ENCODE measurements at regions not wholly inside any gene's neighbourhood (a gene's known extent, or its start where the extent isn't known, plus 50 kb on each side); places are given as distances from the start of the nearest gene placed in this dataset.

DNA sequence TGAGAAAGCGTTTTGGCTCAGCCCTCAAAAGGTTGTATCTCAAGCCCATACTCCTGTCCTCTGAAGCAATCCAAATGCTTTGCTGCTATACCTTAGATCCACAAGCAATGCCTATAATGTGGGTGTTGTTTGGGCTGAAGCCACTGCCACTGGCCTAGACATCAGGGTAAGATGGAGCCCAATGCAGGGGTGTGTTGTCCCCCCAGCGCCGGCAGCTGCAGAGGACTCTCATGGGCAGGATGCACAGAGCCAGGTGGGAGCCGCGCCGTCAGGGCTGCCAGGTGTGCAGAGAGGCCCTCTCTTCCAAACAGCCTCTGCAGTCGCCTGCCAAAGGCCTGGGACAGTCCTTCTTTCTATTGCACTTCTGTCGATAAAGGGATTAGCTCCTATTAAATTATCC lies 205.2 kb upstream of the SHH start:
- POLR2A ChIA-PET: no interaction called here
- CTCF ChIA-PET (ENCODE audit: low intra/inter-chr PET ratio, low total read pairs): no interaction called here
- WGBS (ENCODE audit: low lambda C conversion rate): 56% methylated on average over 7 of the region's 8 CpGs
- H2AFZ ChIP-seq (ENCODE audit: low read length): no peak overlapping the region
- ATAC-seq: no peak
- intact Hi-C loops (cut with micrococcal nuclease; ENCODE audit: unreplicated experiment) (no loop called here), in situ Hi-C loops (cut with HindIII; ENCODE audit: extremely low pct_ligation_motif_present, low pct_unique_long_range_greater_than_20kb) (no loop called here)
- H3K4me3 ChIP-seq (replicated peaks in 1 of 3; ENCODE audit: insufficient read depth in 1 of 3, low read depth in 2 of 3, low read length in 3 of 3): no peak overlapping the region
- H3K9ac ChIP-seq (ENCODE audit: insufficient read depth, low read depth, low read length): no peak overlapping the region
- no peak overlapping the region for H3K4me2 ChIP-seq (ENCODE audit: low read depth, low read length)
- H3K36me3 ChIP-seq (replicated peaks in 1 of 2; ENCODE audit: control insufficient read depth in 1 of 2, insufficient read depth in 2 of 2, low read length in 2 of 2): no peaks in the 10 kb centered on the region
- TF ChIP-seq THAP8 (CRISPR knock-in tag; IDR thresholded peaks at IDR 0.05; ENCODE audit: borderline replicate concordance) (no peak), IRF2 (CRISPR knock-in tag; IDR thresholded peaks at IDR 0.05) (no peak), FOSL2 (CRISPR knock-in tag; IDR thresholded peaks at IDR 0.05) (no peak), REL (CRISPR knock-in tag; conservative IDR thresholded peaks at IDR 0.05) (no peak), DBP (CRISPR knock-in tag; IDR thresholded peaks at IDR 0.05; ENCODE audit: not compliant biosample characterization) (no peak), ZFP36 (IDR thresholded peaks at IDR 0.05; ENCODE audit: borderline replicate concordance, low read depth, low read length, partially characterized antibody) (no peak)
- TF ChIP-seq, protein P1, sequence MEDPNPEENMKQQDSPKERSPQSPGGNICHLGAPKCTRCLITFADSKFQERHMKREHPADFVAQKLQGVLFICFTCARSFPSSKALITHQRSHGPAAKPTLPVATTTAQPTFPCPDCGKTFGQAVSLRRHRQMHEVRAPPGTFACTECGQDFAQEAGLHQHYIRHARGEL (CRISPR knock-in tag; IDR thresholded peaks at IDR 0.05): no peak
- TF ChIP-seq, protein P2, sequence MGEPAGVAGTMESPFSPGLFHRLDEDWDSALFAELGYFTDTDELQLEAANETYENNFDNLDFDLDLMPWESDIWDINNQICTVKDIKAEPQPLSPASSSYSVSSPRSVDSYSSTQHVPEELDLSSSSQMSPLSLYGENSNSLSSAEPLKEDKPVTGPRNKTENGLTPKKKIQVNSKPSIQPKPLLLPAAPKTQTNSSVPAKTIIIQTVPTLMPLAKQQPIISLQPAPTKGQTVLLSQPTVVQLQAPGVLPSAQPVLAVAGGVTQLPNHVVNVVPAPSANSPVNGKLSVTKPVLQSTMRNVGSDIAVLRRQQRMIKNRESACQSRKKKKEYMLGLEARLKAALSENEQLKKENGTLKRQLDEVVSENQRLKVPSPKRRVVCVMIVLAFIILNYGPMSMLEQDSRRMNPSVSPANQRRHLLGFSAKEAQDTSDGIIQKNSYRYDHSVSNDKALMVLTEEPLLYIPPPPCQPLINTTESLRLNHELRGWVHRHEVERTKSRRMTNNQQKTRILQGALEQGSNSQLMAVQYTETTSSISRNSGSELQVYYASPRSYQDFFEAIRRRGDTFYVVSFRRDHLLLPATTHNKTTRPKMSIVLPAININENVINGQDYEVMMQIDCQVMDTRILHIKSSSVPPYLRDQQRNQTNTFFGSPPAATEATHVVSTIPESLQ (CRISPR knock-in tag; conservative IDR thresholded peaks at IDR 0.05): no peak
- TF ChIP-seq, protein P3, sequence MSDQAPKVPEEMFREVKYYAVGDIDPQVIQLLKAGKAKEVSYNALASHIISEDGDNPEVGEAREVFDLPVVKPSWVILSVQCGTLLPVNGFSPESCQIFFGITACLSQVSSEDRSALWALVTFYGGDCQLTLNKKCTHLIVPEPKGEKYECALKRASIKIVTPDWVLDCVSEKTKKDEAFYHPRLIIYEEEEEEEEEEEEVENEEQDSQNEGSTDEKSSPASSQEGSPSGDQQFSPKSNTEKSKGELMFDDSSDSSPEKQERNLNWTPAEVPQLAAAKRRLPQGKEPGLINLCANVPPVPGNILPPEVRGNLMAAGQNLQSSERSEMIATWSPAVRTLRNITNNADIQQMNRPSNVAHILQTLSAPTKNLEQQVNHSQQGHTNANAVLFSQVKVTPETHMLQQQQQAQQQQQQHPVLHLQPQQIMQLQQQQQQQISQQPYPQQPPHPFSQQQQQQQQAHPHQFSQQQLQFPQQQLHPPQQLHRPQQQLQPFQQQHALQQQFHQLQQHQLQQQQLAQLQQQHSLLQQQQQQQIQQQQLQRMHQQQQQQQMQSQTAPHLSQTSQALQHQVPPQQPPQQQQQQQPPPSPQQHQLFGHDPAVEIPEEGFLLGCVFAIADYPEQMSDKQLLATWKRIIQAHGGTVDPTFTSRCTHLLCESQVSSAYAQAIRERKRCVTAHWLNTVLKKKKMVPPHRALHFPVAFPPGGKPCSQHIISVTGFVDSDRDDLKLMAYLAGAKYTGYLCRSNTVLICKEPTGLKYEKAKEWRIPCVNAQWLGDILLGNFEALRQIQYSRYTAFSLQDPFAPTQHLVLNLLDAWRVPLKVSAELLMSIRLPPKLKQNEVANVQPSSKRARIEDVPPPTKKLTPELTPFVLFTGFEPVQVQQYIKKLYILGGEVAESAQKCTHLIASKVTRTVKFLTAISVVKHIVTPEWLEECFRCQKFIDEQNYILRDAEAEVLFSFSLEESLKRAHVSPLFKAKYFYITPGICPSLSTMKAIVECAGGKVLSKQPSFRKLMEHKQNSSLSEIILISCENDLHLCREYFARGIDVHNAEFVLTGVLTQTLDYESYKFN (CRISPR knock-in tag; conservative IDR thresholded peaks at IDR 0.05): no peak
- H3K27me3 ChIP-seq (ENCODE audit: control insufficient read depth in 1 of 2, insufficient read depth in 2 of 2, low read length in 2 of 2): peaks cover 2 to 53% of the 10 kb centered on the region in 2 experiments; a peak in 3 of 5 replicates
- BruUV-seq (replicated peaks): no TSS peak
- DNase-seq (ENCODE audit: low spot score): no peak
- H3K27ac ChIP-seq (ENCODE audit: extremely low read length, insufficient read depth, low read length): no peak overlapping the region
- no peaks in the 10 kb centered on the region; the same call in 1 of the 2 replicates for H3K9me3 ChIP-seq (ENCODE audit: low read length)
- H3K4me1 ChIP-seq (ENCODE audit: insufficient read depth, low read length): no peaks in the 10 kb centered on the region
- H3K79me2 ChIP-seq (ENCODE audit: insufficient read depth, low read length): no peaks in the 10 kb centered on the region
- H4K20me1 ChIP-seq (ENCODE audit: insufficient read depth, low read length): no peaks in the 10 kb centered on the region
- FAIRE-seq: no peak

All from HepG2 (cell line).